Midbrain (tissue), 1 donor: ENCODE measurements at regions not wholly inside any gene's neighbourhood (a gene's known extent, or its start where the extent isn't known, plus 50 kb on each side); places are given as distances from the start of the nearest gene placed in this dataset.
A peak's percentile ranks its signal among the peaks of the same experiment; 100 is the strongest.
"Not testable (repeated sequence)": the region's sequence is repeated elsewhere in the genome, so short reads cannot be mapped to it uniquely, and the experiment has no call there.

Experiments used
- DNase-seq: peaks from one replicate; lab custom pipeline; 2025; lab: John Stamatoyannopoulos, UW

DNA sequence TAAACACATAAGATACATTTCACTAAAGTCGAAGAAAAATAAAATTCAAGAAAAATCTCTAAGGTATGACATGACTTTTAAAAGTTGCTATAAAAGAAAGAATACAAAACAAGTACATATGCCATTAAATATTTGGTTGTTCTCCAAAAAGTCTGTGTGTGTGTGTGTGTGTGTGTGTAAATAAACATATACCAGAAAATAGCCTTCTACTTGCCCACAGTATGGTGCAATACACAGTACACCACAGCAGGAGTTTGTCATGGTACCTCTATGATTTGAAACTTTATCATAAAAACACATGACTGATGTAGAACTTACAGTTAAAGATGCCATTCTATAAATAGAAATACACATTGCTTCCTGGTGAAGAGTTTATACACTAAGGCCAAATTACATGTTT is 692.7 kb upstream of the MGAT4C start:
- no peak for DNase-seq

GRCh38 chr12:86945685-86946196 is 689.5 kb upstream of the MGAT4C start:
- no peak for DNase-seq

DNA sequence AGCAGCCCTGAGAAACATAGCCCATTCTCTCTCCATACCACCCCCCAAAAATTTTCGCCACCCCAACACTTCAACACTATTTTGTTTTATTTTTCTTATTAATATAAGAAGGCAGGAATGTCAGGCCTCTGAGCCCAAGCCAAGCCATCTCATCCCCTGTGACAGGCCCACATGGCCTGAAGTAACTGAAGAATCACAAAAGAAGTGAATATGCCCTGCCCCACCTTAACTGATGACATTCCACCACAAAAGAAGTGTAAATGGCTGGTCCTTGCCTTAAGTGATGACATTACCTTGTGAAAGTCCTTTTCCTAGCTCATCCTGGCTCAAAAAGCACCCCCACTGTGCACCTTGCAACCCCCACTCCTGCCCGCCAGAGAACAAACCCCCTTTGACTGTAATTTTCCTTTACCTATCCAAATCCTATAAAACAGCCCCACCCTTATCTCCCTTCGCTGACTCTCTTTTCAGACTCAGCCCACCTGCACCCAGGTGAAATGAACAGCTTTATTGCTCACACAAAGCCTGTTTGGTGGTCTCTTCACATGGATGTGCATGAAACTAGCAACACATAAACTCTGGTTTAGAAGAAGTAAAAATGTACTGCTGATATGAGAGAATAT is 688.1 kb upstream of the MGAT4C start:
- DNase-seq, result not testable (repeated sequence)

DNA sequence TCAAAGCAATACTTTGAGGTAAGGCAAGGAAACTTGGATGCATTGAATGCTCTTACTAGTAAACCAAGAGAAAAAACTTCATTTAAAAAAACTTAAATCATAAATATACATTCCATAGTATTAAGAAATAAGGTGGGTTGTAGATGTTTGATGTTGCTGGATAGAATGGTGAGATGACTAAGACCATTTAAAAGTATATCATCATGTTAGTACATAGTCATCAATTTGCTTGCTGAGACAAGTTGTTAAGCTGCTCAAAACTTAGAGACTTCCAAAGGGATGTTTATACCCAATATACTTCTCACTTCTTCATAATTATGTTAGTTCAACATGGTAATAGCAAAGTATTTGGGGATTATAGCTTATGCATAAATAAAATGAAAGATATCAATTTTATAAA is 675.5 kb upstream of the MGAT4C start:
- DNase-seq, result no peak

DNA sequence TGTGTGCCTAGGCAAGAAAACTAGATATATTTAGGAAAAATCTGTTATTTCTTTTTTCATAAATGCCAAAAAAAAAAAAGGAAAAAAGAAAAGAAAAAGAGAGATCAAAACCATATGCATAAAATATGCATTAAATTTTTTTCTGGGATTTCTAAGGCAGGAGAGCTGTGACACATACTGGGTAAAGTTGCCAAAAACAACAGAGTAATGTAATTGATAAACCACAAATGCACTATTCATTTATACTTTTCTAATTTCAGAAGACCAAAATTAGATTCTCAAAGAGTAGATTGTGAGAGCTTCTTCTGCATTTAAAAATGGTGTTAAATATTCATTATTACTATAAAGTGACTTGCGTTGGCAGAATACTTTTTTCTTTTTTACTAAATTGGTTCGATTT is 673.8 kb upstream of the MGAT4C start:
- no peak for DNase-seq

DNA sequence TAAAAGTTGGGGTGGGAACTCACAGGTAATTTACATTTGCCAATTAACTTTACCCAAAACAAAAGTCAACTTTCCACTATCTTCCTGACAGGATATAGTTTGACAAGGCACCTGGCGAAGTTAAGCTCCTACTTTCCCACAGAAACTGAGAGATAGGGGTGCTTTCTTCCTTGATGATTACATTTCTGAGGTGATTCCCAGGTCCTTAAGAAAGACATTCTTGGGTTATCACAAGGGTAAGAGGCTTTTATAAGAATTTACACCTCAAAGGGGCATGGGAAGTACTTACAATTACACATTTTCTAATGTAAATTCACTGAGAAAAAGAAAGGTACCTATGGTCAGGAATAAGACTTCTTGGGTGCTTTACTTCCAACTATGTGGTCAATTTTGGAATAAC is 660.9 kb upstream of the MGAT4C start:
- DNase-seq, result no peak

DNA sequence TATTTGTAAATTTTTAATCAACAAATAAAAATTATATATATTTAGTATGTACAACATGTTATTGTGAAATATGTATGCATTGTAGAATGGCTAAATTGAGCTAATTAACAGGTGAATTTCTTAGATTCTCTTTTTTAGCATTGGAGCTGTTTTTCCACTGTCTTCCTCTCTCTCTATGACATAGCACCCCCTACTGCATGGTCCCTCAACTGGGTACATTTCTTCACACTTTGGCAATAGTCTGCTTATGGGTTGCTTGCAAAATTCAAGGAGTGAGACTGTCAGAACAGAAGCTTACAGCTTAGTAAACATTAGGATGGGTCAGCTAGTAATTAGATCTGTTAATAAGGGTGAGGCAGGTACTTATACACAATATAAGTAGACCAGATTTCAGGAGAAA is 658.5 kb upstream of the MGAT4C start:
- DNase-seq, result peak; percentile 34

- no peak for DNase-seq
Measured at GRCh38 chr12:86911973-86912372, 655.8 kb upstream of the MGAT4C start.

DNA sequence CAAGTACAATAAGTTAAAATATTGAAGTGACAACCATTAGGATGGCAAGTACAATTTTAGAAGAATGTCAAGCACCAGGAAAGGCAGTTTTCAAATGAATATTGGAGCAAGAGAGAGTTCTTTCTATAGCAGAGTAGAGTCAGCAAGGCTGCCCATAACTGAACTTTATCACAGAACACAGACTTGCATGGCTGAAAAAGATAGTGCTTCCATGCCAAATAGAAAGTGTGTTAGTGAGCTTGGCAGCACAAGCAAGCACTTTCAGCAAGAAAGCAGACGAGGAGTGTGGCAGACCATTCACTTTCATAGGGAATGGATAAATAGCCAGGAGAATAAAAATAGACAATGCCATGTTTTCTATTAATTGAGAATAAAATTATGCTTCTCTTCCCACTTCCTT is 647.0 kb upstream of the MGAT4C start:
- DNase-seq, result no peak

DNA sequence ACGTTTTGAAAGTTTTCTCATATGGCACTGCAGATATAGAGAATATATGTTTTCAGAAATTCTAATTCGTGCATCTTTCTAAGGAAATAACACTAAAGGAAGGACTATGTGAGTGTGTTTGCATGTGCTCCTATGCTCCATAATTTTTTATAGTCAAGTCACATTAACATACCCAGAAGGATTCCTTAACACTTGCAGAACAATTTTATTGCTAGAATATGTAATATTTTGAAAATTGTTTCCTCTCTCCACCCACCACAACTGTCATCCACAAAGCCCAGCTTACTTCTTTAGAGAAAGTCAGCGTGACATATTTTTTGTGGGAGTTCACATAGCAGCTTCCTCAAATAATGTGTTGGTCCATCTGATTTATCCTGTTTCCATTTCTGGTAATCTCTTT is 604.6 kb upstream of the MGAT4C start:
- DNase-seq, result no peak

- DNase-seq, result no peak
Measured at GRCh38 chr12:86852451-86852850, 596.3 kb upstream of the MGAT4C start.

GRCh38 chr12:86838711-86839110 is 582.5 kb upstream of the MGAT4C start:
- peak; percentile 46 for DNase-seq

DNA sequence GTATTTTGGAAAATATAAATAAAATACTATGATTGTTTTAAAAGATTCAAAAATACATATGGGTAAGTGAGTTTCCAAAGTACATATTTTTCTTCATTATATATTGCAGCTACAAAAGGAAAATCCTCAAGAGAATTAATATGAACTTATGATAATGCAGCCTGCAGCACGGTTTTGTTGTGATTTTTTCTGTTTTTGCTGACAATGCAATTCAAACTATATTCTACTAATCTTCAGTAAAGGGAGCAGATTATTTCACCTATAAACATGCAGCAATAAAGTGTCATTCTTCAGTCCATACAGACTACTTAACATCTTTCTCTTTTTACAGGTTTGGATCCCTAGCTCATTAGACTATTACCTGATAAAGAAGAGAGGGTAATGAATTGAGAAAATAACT is 582.1 kb upstream of the MGAT4C start:
- DNase-seq, result no peak

GRCh38 chr12:86837246-86837645 is 581.1 kb upstream of the MGAT4C start:
- DNase-seq, result no peak

DNA sequence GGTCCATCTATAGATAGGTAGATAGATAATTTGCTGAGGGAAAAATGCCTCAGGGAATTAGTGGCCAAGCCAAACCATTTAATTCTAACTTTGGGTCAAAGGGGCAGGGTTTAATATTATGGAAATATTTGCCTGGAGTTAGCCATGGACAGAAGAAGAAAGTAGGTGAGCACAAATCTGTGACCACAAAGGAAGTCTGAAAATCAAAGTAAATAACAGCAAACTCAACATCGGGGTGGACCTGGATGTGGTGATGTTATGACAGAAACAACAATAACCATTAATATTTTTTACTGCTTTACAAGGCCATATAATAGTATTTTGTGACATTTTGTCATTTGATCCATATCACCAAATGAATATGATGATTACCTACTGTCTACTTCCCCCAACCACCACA is 578.0 kb upstream of the MGAT4C start:
- DNase-seq, result no peak

DNA sequence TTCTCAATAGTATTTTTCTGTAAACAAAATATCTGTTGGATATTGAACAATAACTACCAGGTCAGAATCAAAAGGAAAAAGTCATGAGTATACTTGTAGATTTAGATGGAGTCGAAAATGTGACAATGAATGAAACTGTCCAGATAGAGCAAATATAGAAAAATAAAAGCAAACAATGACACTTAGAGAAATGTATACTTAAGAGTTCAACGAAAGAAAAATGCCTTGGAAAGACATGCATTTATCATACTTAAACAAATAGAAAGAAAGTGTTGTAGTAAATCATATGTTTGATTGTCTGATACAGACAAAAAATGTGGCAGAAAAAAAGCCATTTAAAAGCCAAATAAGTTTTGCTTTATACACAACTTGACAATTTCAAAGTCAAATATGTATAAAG is 571.2 kb upstream of the MGAT4C start:
- no peak for DNase-seq

- DNase-seq, result no peak
Measured at GRCh38 chr12:86826051-86826450, 569.9 kb upstream of the MGAT4C start.

GRCh38 chr12:86801439-86801838 is 545.2 kb upstream of the MGAT4C start:
- DNase-seq, result no peak

- DNase-seq, result no peak
Measured at GRCh38 chr12:86799616-86800015, 543.4 kb upstream of the MGAT4C start.

- DNase-seq, result no peak
Measured at GRCh38 chr12:86796550-86796949, 540.4 kb upstream of the MGAT4C start.

- no peak for DNase-seq
Measured at GRCh38 chr12:86788661-86789060, 532.5 kb upstream of the MGAT4C start.

GRCh38 chr12:86787419-86787818 is 531.2 kb upstream of the MGAT4C start:
- DNase-seq, result no peak

DNA sequence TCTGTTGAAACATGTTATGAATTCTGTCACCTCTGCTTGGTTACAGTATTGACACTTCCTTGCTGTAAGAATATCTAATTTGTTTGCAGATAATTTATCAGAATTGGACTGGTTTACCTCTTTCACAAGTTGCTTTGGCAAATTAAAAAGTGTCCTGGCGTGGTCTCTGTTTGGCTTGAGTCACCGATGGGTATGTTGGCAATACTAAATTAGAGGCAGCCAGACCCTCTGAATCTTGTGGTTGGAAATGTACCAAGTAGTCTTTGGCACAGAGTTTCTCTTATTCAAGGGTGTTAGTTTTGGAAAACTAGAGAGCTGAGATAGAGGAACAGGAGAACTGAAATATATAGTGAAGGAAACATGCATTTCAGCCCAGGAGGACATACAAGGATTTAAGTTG is 521.1 kb upstream of the MGAT4C start:
- no peak for DNase-seq

DNA sequence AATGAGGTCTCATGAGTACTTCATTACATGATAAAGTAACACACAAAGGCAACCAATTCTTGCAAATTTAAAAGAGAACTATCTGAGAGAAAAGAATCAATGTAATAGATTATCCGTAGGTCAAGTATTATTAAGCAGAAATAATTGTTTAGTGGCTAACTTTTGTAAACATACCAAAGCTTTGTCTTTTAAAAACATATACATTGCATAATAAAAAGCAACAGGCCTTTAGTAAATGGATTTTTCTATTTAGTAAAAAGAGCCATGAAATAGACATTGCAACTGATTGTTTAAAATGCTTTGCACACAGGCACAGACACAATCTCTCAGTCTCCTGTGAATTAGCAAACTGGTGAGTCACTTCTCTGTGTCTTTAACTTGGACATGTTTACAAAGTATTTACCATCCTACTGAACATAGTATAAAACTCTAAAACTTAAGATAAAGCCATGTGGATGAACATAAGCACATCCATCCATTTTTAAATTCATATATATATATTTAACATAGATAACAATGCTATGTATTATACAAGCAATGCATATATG is 518.7 kb upstream of the MGAT4C start:
- no peak for DNase-seq
